GM21390 (cell line): ENCODE measurements at regions not wholly inside any gene's neighbourhood (a gene's known extent, or its start where the extent isn't known, plus 50 kb on each side); places are given as distances from the start of the nearest gene placed in this dataset.
"Not testable (repeated sequence)": the region's sequence is repeated elsewhere in the genome, so short reads cannot be mapped to it uniquely, and the experiment has no call there.

Source experiments
- ATAC-seq: cut with Tn5 transposase; IDR thresholded peaks from one replicate; pipeline ENCODE4 v1.9.1; 2021; ENCODE audit not compliant: unreplicated experiment

- no peak for ATAC-seq
Observed at GRCh38 chr2:228444161-228444560, 262.7 kb upstream of the SPHKAP start.

- ATAC-seq: no peak
Observed at GRCh38 chr2:228433721-228434120, 252.2 kb upstream of the SPHKAP start.

- ATAC-seq: no peak
Observed at GRCh38 chr2:228432116-228432515, 250.6 kb upstream of the SPHKAP start.

GRCh38 chr2:228430986-228431385, 249.5 kb upstream of the SPHKAP start:
- ATAC-seq: no peak

- ATAC-seq: no peak
Observed at GRCh38 chr2:228426502-228427216, 245.2 kb upstream of the SPHKAP start.

- ATAC-seq: not testable (repeated sequence)
Observed at GRCh38 chr2:228425411-228426060, 244.0 kb upstream of the SPHKAP start.

- ATAC-seq: no peak
Observed at GRCh38 chr2:228417956-228418355, 236.5 kb upstream of the SPHKAP start.

GRCh38 chr2:228417526-228417925, 236.0 kb upstream of the SPHKAP start:
- no peak for ATAC-seq

GRCh38 chr2:228410061-228410460, 228.6 kb upstream of the SPHKAP start:
- no peak for ATAC-seq

- no peak for ATAC-seq
Observed at GRCh38 chr2:228409493-228409892, 228.0 kb upstream of the SPHKAP start.

- no peak for ATAC-seq
Observed at GRCh38 chr2:228408529-228409227, 227.2 kb upstream of the SPHKAP start.

GRCh38 chr2:228407821-228408220, 226.3 kb upstream of the SPHKAP start:
- ATAC-seq: no peak

GRCh38 chr2:228401065-228401912, 219.8 kb upstream of the SPHKAP start:
- ATAC-seq: no peak

GRCh38 chr2:228387776-228388175, 206.3 kb upstream of the SPHKAP start:
- no peak for ATAC-seq

- no peak for ATAC-seq
Observed at GRCh38 chr2:228378696-228379425, 197.4 kb upstream of the SPHKAP start.

GRCh38 chr2:228378233-228378632, 196.7 kb upstream of the SPHKAP start:
- ATAC-seq: no peak

- no peak for ATAC-seq
Observed at GRCh38 chr2:228377533-228377932, 196.0 kb upstream of the SPHKAP start.

GRCh38 chr2:228374741-228375140, 193.3 kb upstream of the SPHKAP start:
- ATAC-seq: no peak

- ATAC-seq: no peak
Observed at GRCh38 chr2:228373191-228373590, 191.7 kb upstream of the SPHKAP start.

GRCh38 chr2:228372212-228372611, 190.7 kb upstream of the SPHKAP start:
- ATAC-seq: no peak
